Ascending aorta (tissue), 2 donors: ENCODE measurements at regions not wholly inside any gene's neighbourhood (a gene's known extent, or its start where the extent isn't known, plus 50 kb on each side); places are given as distances from the start of the nearest gene placed in this dataset.

Experiments used
- DNase-seq, 2 donors: peaks; one replicate each; pipeline ENCODE4 v3.0.0-alpha.2; 2019; ENCODE audit warnings: low spot score in 2 of 2
- H3K27ac ChIP-seq, 2 donors: fragments of 200-600 bp; sonication (generic); one replicate each; pipeline ENCODE4 v1.5.1; 2016 to 2017; ENCODE audit warnings: mild to moderate bottlenecking in 1 of 2
- H3K27me3 ChIP-seq: fragments of 200-600 bp; sonication (generic); one replicate; pipeline ENCODE4 v1.5.1; 2017
- H3K36me3 ChIP-seq, 2 donors: fragments of 200-600 bp; sonication (generic); one replicate each; pipeline ENCODE4 v1.5.1; 2016
- H3K4me1 ChIP-seq, 2 donors: fragments of 200-600 bp; sonication (generic); one replicate each; pipeline ENCODE4 v1.5.1; 2016 to 2017; ENCODE audit warnings: mild to moderate bottlenecking in 1 of 2
- H3K4me3 ChIP-seq, 2 donors: fragments of 200-600 bp; sonication (generic); one replicate each; pipeline ENCODE4 v1.5.1; 2016 to 2017; ENCODE audit warnings: mild to moderate bottlenecking in 1 of 2
- H3K9me3 ChIP-seq, 2 donors: fragments of 200-600 bp; sonication (generic); one replicate each; pipeline ENCODE4 v1.5.1; 2016
- intact Hi-C: fragments of 100-400 bp; cut with DNase I; formaldehyde crosslinking; loops from one replicate; pipeline ENCODE4 v1.15.1; 2023
- TF ChIP-seq, protein P1 (sequence below), 3 experiments: fragments of 200-600 bp in 2 of 3; fragments of 450-650 bp in 1 of 3; sonication (generic) in 2 of 3; IDR thresholded peaks; one replicate each; pipeline ENCODE4 v1.5.1; 2016 to 2019; ENCODE audit warnings: antibody characterized with exemption in 3 of 3, mild to moderate bottlenecking in 1 of 3, moderate library complexity in 1 of 3

DNA sequence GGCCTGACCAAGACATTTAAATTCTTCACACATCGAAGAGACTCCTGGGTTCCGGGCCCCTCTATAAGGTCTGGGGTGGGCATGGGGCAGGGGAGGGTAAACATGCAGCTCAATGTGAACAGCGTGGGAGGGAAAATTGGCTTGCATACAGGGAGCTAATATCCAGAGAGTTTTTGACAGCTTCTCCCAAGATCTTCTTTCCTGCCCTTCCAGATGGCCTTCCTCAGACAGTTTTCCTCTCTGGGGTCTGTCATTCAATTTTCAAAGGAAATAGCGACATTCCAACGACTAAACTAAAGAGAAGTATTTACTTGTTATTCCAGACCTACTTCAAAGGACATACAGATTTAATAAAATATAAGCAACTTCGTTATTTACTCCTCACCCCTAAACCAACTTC is 1030.6 kb downstream of the MCTP2 start:
- TF ChIP-seq, protein P1, sequence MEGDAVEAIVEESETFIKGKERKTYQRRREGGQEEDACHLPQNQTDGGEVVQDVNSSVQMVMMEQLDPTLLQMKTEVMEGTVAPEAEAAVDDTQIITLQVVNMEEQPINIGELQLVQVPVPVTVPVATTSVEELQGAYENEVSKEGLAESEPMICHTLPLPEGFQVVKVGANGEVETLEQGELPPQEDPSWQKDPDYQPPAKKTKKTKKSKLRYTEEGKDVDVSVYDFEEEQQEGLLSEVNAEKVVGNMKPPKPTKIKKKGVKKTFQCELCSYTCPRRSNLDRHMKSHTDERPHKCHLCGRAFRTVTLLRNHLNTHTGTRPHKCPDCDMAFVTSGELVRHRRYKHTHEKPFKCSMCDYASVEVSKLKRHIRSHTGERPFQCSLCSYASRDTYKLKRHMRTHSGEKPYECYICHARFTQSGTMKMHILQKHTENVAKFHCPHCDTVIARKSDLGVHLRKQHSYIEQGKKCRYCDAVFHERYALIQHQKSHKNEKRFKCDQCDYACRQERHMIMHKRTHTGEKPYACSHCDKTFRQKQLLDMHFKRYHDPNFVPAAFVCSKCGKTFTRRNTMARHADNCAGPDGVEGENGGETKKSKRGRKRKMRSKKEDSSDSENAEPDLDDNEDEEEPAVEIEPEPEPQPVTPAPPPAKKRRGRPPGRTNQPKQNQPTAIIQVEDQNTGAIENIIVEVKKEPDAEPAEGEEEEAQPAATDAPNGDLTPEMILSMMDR (IDR thresholded peaks at IDR 0.05): no peak
- no peaks in the 10 kb centered on the region for H3K36me3 ChIP-seq
- no peaks in the 10 kb centered on the region for H3K9me3 ChIP-seq
- H3K27ac ChIP-seq: peak overlapping the region; percentile 69 to 90
- peaks cover 1 to 43% of the 10 kb centered on the region in 2 donors for H3K4me1 ChIP-seq
- no peaks in the 10 kb centered on the region for H3K27me3 ChIP-seq
- intact Hi-C loops: loop anchor here (5.0 to 10.0 kb wide), 6 partner anchors 170 to 1065 kb away; no protein-coding TSS in a partner anchor
- no peak for DNase-seq
- no peak overlapping the region for H3K4me3 ChIP-seq

DNA sequence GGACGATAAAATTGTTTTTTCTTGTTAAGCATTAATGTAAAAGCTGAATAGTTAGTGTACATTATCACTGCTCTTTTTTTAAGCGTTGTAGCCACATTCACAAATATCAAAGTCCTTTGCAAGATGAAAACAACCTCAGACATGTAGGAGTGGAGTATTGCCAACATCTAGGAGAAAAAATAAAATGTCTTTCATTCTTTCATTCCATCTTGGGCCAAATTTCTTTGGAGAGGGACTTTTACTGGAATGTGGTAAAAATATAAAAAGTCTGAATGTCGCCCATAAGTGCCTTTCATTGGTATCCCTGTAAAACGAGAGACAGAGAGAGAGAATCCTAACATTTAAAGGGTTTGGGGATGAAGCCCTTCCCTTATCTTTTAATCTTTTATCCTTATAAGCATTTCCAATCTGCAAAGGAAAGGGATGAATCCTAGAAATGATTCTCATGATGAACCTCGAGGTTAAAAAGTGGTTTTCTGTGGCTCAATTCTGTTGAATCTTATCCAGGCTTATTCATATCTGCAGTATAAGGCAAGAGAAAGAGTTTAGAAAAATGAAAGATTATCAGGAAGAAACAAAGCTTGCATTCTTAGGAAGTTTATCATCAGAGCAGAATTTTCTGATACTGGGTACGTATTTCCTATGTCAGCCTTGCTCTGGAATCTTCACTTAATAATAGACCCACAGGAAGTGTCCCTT is 1031.7 kb downstream of the MCTP2 start:
- H3K9me3 ChIP-seq: no peaks in the 10 kb centered on the region
- intact Hi-C loops: loop anchor here (1.0 to 10.0 kb wide), 7 partner anchors 169 to 1064 kb away; no protein-coding TSS in a partner anchor
- TF ChIP-seq, protein P1 (IDR thresholded peaks at IDR 0.05): no peak
- no peak for DNase-seq
- no peaks in the 10 kb centered on the region for H3K36me3 ChIP-seq
- peak overlapping the region; percentile 69 to 90 for H3K27ac ChIP-seq
- H3K27me3 ChIP-seq: no peaks in the 10 kb centered on the region
- no peak overlapping the region for H3K4me3 ChIP-seq
- H3K4me1 ChIP-seq: peaks cover 3 to 54% of the 10 kb centered on the region in 2 donors

DNA sequence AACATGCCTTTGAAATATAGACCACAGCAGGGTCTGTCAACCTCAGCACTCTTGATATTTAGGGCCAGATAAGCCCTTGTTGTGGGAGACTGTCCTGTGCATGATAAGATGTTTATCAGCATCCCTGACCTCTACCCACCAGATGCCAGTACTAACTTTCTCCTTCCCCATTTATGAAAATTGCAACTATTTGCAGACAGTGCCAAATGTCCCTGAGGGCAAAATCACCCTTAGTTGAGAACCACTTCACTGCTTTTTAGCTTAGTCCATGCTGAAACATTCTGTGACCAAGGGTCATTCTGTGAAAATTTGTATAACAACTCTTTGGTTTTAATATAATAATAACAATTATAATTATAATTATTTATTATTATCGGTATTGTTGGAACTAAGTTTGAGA is 1032.4 kb downstream of the MCTP2 start:
- intact Hi-C loops: loop anchor here (1.0 to 10.0 kb wide), 7 partner anchors 169 to 1064 kb away; no protein-coding TSS in a partner anchor
- TF ChIP-seq, protein P1 (IDR thresholded peaks at IDR 0.05): no peak
- Histone ChIP-seq H3K27ac (peak overlapping the region; percentile 69 to 90), H3K36me3 (no peaks in the 10 kb centered on the region), H3K4me1 (peaks cover 3 to 54% of the 10 kb centered on the region in 2 donors), H3K27me3 (no peaks in the 10 kb centered on the region), H3K9me3 (no peaks in the 10 kb centered on the region), H3K4me3 (no peak overlapping the region)
- no peak for DNase-seq

DNA sequence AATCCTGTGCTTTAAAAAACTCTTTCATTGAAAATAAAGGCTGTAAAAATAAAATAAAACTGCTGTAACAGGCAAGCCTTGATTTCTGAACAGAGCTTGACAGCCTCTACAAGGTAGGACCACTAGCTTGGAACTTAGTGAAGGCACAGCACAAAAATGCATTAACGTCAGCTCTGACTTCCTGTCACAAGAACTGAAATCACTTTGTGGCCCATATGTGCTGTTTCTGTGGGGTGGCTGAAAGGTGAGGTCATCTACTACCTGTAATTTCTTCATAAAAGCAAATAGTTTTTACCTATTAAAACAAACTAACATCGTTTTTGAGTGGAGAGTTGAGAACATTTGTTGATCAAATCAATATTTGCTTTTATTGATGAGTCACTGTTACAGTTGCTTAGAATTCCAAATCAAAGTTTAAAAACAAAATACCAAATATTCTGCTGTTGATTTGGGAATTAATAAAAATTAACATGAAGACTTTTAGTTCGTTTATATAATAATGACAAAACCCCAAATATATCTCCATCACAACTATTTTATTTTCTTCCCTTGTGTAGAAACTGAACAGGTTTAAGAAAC is 1034.1 kb downstream of the MCTP2 start:
- Histone ChIP-seq H3K27me3 (no peaks in the 10 kb centered on the region), H3K4me3 (no peak overlapping the region), H3K9me3 (no peaks in the 10 kb centered on the region), H3K36me3 (no peaks in the 10 kb centered on the region), H3K4me1 (peaks cover 3 to 47% of the 10 kb centered on the region in 2 donors), H3K27ac (peak overlapping the region; percentile 82 to 90)
- intact Hi-C loops: loop anchor here (5.0 to 10.0 kb wide), 8 partner anchors 147 to 609 kb away; no protein-coding TSS in a partner anchor
- TF ChIP-seq, protein P1 (IDR thresholded peaks at IDR 0.05): no peak
- DNase-seq: no peak

DNA sequence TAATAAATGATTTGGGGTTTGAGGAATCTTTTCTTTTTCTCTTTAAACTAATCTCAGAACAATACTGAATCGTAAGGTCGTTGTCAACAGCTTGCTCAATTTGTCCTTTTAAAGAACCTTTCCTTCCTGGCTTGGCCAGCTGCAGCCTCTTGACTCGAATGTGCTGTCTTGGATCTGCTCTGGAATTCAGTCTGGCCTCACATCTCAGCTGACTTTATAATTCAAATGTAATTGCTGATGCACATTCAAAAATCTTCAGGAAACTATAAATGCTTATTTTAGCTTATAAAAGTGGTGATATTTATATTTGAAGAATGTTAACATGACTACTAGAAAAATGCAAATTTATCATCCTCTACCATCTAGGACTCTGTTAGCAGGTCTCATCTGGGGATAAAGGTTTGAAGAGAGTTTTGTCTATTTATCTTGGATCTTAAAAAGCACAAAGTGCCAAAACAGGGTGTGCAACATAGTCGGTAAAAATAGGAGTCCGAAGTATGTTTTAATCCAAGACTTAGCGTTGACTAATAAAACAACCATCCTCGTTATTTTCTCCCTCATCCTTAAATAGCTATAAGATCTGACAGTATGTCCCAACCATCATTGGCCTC is 1035.2 kb downstream of the MCTP2 start:
- TF ChIP-seq, protein P1 (IDR thresholded peaks at IDR 0.05): no peak
- Histone ChIP-seq H3K27me3 (no peaks in the 10 kb centered on the region), H3K9me3 (no peaks in the 10 kb centered on the region), H3K36me3 (no peaks in the 10 kb centered on the region), H3K27ac (peak overlapping the region; percentile 82 to 90), H3K4me3 (no peak overlapping the region), H3K4me1 (peaks cover 3 to 42% of the 10 kb centered on the region in 2 donors)
- intact Hi-C loops: loop anchor here (5.0 to 10.0 kb wide), 8 partner anchors 146 to 608 kb away; no protein-coding TSS in a partner anchor
- peak in 1 of 2 donors; percentile 68 for DNase-seq
